ENCODE measurements at regions not wholly inside any gene's neighbourhood (a gene's known extent, or its start where the extent isn't known, plus 50 kb on each side); places are given as distances from the start of the nearest gene placed in this dataset.

GRCh38 chr6:153872946-153873345 is 166.1 kb upstream of the OPRM1 start:
- no peak for DNase-seq

GRCh38 chr6:153862927-153863326 is 176.1 kb upstream of the OPRM1 start:
- no peak for DNase-seq

GRCh38 chr6:153862139-153862538 is 176.9 kb upstream of the OPRM1 start:
- DNase-seq: no peak

GRCh38 chr6:153858529-153858928 is 180.5 kb upstream of the OPRM1 start:
- no peak for DNase-seq

GRCh38 chr6:153856929-153857376 is 182.1 kb upstream of the OPRM1 start:
- no peak for DNase-seq

GRCh38 chr6:153852481-153852880 is 186.6 kb upstream of the OPRM1 start:
- no peak for DNase-seq

GRCh38 chr6:153852034-153852433 is 187.0 kb upstream of the OPRM1 start:
- no peak for DNase-seq

- no peak for DNase-seq
Observed at GRCh38 chr6:153849072-153849779, 189.8 kb upstream of the OPRM1 start.

GRCh38 chr6:153843420-153843819 is 195.6 kb upstream of the OPRM1 start:
- DNase-seq: no peak

- DNase-seq: no peak
Observed at GRCh38 chr6:153842491-153842890, 196.5 kb upstream of the OPRM1 start.

- DNase-seq: no peak
Observed at GRCh38 chr6:153840039-153840850, 198.8 kb upstream of the OPRM1 start.

- DNase-seq: no peak
Observed at GRCh38 chr6:153832543-153832942, 206.5 kb upstream of the OPRM1 start.

GRCh38 chr6:153831350-153832078 is 207.5 kb upstream of the OPRM1 start:
- no peak for DNase-seq

- DNase-seq: no peak
Observed at GRCh38 chr6:153817173-153817572, 221.9 kb upstream of the OPRM1 start.

GRCh38 chr6:153816366-153816765 is 222.7 kb upstream of the OPRM1 start:
- DNase-seq: no peak

GRCh38 chr6:153814136-153814535 is 224.9 kb upstream of the OPRM1 start:
- no peak for DNase-seq

- DNase-seq: no peak
Observed at GRCh38 chr6:153804755-153805330, 234.2 kb upstream of the OPRM1 start.

- no peak for DNase-seq
Observed at GRCh38 chr6:153801917-153802316, 237.1 kb upstream of the OPRM1 start.

- no peak for DNase-seq
Observed at GRCh38 chr6:153800580-153801188, 238.4 kb upstream of the OPRM1 start.

GRCh38 chr6:153790876-153791473 is 248.1 kb upstream of the OPRM1 start:
- DNase-seq: no peak

GRCh38 chr6:153790048-153790447 is 249.0 kb upstream of the OPRM1 start:
- no peak for DNase-seq

GRCh38 chr6:153787341-153787606 is 251.8 kb upstream of the OPRM1 start:
- DNase-seq: no peak

- DNase-seq: no peak
Observed at GRCh38 chr6:153781306-153781705, 257.7 kb upstream of the OPRM1 start.

Measured in DMS153 (cell line).